ENCODE measurements at regions not wholly inside any gene's neighbourhood (a gene's known extent, or its start where the extent isn't known, plus 50 kb on each side); places are given as distances from the start of the nearest gene placed in this dataset.
A peak's percentile ranks its signal among the peaks of the same experiment; 100 is the strongest.

DNA sequence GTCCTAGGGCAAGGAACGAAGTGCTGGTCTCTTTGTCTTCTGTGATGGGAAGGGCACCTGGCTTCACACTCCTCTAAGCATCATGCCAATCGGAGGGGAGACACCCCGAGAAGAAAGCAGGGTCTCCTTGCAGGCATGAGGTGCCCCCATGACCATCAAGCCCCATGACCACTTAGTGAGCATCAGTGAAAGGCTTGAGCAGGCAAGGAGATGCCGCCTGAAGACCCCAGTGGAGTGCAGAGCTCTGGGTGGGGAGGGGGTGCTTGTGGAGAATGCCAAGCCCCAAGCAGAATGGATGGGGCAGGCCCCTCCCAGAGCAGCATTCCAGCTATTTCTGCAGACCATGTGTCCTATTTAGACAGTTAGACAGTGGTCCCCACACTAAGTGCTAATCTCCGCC, 232.7 kb upstream of the TNRC6C start:
- DNase-seq (no peak), ATAC-seq (no peak)

- ATAC-seq = no peak
- no peak for DNase-seq
Measured at GRCh38 chr17:77726549-77727006, 231.9 kb upstream of the TNRC6C start.

DNA sequence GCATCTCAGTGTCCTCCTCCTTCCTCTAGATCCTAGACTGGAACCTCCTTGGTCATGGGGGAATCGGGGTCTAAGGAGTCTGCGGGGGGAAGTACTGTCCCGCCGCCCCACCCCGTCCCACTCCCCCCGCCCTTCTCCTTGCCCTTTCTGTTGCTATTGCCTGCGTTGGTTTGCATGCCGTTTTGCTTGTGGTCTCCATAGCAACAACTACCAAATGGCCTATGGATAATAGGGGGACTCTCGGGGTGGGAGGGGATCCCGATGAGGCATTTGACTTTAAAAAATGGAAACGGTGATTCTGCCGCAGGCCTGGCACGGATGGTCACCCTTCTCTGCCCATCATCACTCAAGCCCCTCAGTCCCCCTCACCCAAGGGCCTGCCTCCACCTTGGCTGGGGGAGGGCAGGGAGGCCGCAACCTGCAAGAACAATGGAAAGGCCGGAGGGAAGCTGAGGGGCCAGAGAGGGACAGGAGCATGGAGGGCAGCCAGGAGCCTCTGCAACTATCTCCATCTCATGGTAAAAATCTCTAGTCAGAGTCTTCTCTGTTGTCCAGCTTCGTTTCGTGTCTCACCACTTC, 231.4 kb upstream of the TNRC6C start:
- DNase-seq = no peak
- no peak for ATAC-seq

DNA sequence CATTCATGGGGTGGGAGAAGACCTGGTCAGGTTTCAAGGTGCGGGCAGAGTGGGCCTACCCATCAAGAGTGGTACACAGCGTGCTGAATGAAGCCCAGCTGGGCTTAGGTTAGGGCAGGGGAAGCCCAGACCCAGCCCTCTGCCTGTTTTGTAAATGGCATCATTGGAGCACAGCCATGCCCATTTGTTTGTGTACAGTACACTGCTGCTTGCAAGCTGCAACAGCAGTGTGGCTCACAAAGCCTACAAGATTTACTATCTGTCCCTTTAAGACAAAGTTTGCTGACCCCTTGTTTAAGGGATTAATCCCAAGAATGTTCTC, 230.1 kb upstream of the TNRC6C start:
- ATAC-seq (no peak), DNase-seq (no peak)

- DNase-seq (no peak), ATAC-seq (no peak)
Measured at GRCh38 chr17:77728871-77729270, 229.6 kb upstream of the TNRC6C start.

DNA sequence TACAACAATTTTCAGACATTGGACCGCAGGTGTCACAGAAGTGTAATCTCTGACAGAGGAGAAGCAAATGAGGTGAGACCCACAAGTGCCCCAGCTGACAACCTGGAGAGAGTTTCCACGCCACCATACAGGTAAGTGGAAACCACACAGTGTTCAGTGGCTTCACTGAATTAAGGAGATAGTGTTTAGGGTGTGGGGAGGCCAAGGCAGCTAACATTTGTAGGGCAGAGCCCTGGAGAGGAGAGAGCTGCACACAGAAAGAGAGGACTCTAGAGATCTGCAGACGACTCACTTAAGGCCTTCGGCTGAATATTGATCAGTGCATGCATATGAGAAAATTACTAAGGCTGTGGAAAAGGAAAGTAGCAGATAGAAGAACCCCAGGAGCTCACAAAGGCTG, 228.9 kb upstream of the TNRC6C start:
- ATAC-seq = no peak
- no peak for DNase-seq

- no peak for DNase-seq
- no peak for ATAC-seq
Measured at GRCh38 chr17:77730376-77730775, 228.1 kb upstream of the TNRC6C start.

GRCh38 chr17:77733576-77734296, 224.8 kb upstream of the TNRC6C start:
- ATAC-seq = no peak
- DNase-seq = no peak

DNA sequence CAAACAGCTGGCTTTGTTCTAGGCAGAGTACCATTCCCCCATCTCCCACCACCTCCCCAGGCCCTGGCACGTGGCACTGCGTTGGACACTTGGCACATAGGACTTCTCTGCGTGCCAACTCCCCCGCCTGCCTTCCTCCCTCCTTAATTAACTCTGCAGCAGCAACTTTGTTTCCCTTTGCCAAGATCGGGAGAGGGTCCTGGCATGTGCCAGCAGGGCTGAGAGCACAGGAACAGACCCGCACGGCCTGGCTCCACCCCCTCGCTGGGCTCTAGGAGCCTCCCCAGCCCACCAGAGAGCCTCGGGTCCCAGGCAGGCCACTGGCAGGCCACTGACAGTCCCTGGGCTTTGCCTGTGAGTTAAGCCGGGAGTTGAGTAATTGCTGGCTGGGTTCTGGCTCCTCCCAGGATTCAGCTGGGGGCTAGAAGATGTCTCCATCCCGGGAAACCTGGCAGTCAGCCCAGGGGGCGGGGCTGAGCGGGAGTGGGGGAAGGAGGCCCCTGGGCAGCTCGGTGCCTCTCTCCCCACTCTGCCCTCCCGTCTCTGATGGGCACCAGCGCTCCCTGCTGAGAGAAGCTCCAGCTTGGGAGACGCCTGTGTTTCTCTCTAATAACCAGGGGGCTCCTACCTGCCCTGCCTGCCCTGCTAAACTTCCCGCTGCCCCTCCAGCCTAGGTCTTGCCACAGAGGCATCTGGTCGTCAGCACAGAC, 224.0 kb upstream of the TNRC6C start:
- ATAC-seq (no peak), DNase-seq (no peak)

DNA sequence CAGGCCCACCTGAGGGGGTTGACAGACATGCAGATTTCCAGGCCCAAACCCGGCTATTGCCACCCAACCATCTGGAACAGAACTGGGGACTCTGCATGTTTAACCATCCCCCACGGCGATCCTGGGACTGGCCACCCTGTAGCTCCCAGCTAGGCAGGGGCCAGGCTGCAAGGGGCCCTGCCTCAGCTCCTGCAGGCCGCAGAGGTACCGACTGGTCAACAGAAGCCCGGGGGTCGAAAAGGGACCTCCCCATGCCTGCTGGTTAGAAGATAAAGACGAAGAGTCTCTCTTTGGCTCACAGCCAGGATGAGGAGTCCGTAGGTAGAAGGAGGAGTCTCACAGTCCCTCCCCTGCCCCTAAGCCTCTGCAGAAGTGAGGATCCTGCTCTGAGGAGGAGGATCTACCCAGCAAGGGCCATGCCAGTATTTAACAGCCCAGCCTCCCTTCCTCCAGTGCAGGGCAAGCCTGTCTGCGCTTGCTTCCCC, 223.4 kb upstream of the TNRC6C start:
- ATAC-seq = no peak
- DNase-seq = no peak

DNA sequence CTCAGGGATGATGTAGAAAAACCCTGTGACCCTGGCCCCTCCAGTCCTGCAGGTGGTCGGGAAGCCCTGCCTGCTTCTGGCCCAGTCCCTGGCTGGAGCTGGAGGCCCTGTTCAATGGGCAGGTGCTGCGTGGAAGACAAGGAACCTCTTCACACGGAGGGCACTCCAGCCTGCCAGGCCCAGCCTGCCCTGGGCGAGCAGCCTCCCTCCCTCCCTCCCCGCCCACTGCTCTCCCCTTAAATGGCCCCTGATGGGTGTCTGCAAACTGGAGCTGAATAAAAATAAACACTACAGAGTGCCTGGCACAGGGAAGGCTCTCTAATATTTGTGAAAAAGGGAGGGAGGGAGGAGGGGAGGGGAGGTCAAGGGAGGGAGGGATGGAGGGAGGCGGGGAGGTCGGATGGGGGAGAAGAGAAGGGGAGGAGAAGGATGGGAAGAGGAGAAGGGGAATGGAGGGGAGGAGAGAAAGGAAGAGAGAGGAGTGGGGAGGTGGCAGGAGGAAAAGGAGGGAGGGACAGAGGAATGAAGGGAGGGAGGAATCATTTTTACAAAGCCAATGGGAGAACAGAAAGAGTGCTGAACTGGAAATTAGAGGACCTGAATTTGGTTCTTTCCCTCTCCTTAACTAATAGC, 222.8 kb upstream of the TNRC6C start:
- ATAC-seq (no peak), DNase-seq (no peak)

DNA sequence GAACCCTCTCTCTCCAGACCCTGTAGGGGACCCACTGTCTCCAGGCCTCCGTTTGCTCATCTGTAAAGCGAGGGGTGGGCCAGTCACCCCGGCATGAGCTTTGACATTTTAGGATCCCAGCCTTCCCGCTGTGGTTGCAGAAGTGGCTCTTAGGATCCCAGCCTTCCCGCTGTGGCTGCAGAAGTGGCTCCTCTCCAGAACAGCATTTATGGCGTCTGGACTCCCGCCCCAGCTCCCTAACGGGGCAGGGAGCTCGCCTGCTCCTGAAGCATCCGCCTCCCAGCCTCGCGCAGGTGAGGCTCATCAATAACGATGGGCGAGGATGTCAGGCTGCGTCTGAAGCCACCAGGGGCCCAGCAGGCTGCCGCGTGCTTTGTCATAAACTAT, 222.3 kb upstream of the TNRC6C start:
- no peak for ATAC-seq
- DNase-seq = no peak

DNA sequence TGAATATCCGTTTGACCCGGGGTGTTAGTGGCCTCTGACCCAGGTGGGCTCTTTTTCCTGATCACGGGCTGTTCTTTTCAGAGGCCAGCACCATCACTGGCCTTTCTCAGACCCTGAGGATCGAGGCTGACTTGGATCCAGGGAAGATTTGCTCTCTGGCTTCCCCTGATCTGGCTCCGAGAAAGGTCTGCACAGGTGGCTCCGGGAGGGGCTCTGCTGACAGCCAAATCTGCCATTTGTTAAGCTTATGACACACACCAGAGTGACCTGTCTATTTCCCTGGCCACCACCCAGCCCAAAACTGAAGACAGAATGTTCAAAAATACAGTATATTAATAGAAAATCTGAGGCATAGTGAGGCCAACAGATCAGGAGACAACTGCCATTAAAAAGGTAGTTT, 221.8 kb upstream of the TNRC6C start:
- no peak for ATAC-seq
- no peak for DNase-seq

- DNase-seq (no peak), ATAC-seq (no peak)
Measured at GRCh38 chr17:77737442-77738265, 220.8 kb upstream of the TNRC6C start.

DNA sequence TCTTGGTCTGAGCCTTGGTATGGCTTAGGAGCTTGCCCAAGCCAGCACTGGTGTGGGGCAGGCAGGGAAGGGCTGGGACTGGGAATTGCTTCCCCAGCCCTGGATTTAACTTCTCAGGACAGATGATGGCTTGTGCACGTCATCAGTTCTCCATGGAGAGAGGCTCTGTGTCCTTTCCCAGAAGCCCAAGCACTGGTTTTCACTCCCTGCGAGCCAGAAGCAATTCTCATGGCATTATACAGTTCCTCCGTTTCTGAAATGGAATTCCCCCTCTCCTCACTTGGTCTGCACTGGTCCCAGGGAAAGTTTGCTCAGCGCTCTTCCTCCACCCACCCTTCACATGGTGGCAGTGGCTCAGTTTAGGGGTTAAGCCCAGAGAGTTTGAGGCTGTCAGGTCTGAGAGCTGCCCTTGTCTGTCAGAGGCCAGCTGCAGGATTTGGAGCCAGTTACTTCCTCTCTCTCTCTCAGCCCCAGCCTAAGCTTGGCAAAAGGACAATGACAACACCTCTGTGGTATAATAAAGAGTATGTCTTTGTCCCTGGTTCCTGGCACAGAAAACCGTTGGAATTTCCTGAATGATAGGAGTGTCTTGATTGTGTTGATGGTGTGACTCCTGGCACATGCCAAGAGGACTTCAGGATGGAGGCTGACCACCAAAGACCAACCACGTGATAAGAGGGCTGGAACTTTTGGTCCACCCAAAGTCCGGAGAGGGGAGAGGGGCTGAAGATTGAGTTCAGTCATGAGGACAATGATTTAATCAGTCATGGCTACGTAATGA, 219.6 kb upstream of the TNRC6C start:
- no peak for ATAC-seq
- no peak for DNase-seq

GRCh38 chr17:77740481-77740880, 218.0 kb upstream of the TNRC6C start:
- DNase-seq = no peak

GRCh38 chr17:77741109-77741508, 217.4 kb upstream of the TNRC6C start:
- DNase-seq (peak; percentile 53), ATAC-seq (no peak)

More at GRCh38 chr17:77740481-77740880, 218.0 kb upstream of the TNRC6C start:
- no peak for ATAC-seq

DNA sequence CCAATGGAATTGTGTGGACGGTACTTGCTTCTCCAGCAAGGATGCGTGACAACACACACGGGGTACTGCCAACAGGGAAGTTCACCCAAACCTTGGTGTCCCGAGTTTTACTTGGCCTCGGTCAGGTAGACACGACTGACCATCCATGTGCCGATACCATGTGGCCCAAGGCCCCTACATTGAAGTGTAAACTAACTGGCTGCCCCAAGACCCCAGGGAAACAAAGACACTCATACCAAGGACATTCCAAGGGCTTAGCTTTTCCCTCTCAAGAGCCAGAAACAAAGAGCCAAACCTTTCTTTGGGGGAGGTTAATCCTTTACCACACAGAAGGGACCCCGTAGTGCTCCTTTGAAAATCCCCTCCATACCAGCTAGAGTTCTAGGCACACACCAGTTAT, 215.9 kb upstream of the TNRC6C start:
- ATAC-seq (no peak), DNase-seq (no peak)

DNA sequence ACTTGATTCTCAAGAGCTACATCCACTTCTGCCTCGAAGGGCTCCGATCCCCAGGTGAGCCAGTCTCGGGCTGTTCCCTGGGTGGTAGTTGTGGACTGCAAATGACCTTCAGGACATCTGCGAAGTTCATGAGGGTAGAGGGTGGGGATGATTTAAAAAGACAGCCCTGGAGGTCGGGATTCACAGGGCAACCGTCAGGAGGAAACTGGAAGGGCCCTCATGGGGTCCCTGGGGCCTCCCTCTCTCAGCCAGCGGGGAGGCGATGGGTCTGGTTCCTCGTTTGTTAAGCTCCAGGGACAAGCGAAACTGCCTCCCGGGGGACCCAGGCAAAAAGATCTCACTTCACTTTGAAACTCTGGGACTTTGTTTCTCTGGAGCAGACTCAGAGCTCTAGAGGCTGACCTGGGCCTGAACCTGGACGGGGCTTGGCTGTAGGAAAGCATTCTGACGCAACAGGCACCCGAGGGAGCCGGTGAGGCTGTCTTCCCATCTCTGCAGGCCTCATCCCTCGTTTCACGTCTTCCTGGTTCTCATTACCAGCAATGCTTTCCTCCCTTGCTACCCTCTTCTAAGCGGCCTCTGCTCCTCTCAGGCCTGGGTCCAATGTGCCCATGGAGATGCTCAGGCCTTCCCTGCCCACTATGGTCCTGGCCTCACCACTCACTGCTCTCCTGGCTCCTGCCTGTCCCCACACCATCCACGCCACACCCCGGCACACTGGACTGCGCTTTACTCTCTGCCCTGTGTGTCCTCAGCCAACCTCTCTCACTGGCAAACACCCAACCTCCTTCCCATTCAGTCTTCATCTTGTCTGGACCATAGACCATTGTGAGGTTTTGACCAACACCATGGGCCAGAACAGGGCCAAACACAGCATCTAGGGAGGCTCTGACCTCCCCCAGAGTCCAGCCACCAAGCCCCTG, 214.2 kb upstream of the TNRC6C start:
- DNase-seq (no peak), ATAC-seq (no peak)

DNA sequence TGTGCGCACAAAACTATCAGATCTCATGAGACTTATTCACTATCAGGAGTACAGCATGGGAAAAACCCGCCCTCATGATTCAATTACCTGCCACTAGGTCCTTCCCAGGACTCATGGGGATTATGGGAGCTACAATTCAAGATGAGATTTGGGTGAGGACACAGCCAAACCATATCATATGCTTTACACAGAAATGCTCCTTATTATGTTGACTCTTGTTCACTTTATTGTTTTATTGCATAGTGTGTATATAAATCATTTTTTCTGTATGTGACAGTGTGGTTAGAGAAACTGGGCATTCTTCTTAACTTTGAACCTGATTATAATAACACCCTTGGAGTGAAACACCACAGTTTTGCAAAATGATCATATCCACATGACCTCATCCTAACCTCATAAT, 212.8 kb upstream of the TNRC6C start:
- ATAC-seq (no peak), DNase-seq (no peak)

Data from stimulated activated naive CD8-positive, alpha-beta T cell treated with anti-CD3 and anti-CD28 coated beads, Interleukin-15, Interleukin-2, amounts not matched to agents 100 U/mL and 50 U/mL, for 24 hours (primary cell).